ENCODE measurements at regions not wholly inside any gene's neighbourhood (a gene's known extent, or its start where the extent isn't known, plus 50 kb on each side); places are given as distances from the start of the nearest gene placed in this dataset.

GRCh38 chr2:120611016-120611415 lies 124.7 kb upstream of the GLI2 start:
- ChIA-PET POLR2A (interaction anchor here (0.6 to 1.4 kb wide), 3 partner anchors 10 to 40 kb away, joined by 3 read pairs; no protein-coding TSS in a partner anchor), CTCF (ENCODE audit: low intra/inter-chr PET ratio) (no interaction called here)
- H3K27me3 ChIP-seq (ENCODE audit: control insufficient read depth in 2 of 2, insufficient read depth in 2 of 2, low read length in 2 of 2), result peaks cover 6 to 59% of the 10 kb centered on the region in 2 experiments; a peak in 4 of 5 replicates
- no peaks in the 10 kb centered on the region for H3K9me1 ChIP-seq (ENCODE audit: control insufficient read depth, insufficient read depth, low read length)
- H3K4me2 ChIP-seq (ENCODE audit: insufficient read depth, low read length), result no peak overlapping the region
- DNase-seq (ENCODE audit: extremely low read depth in 1 of 4, low spot score in 3 of 4) (no peak), FAIRE-seq (no peak), ATAC-seq (no peak)
- no peaks in the 10 kb centered on the region for H3K36me3 ChIP-seq (ENCODE audit: control insufficient read depth, insufficient read depth, low read length)
- H3K4me3 ChIP-seq, result no peak overlapping the region
- no peak overlapping the region for H3K27ac ChIP-seq (ENCODE audit: extremely low read depth, low read depth, low read length)
- 2% methylated on average over 6 of the region's 6 CpGs for WGBS (ENCODE audit: insufficient coverage, low coverage, missing lambda C conversion rate)
- no peaks in the 10 kb centered on the region for H4K20me1 ChIP-seq (replicated peaks; ENCODE audit: control insufficient read depth, insufficient read depth, low read length)
- no peak overlapping the region for H3K9ac ChIP-seq (ENCODE audit: insufficient read depth in 1 of 2, low read depth in 2 of 2, low read length in 2 of 2)
- H3K79me2 ChIP-seq (ENCODE audit: control insufficient read depth, insufficient read depth, low read length), result no peaks in the 10 kb centered on the region
- intact Hi-C loops (cut with micrococcal nuclease) (no loop called here), in situ Hi-C loops (cut with MboI) (no loop called here)
- TF ChIP-seq ZNF143 (CRISPR knock-in tag; IDR thresholded peaks at IDR 0.05) (no peak), ZNF146 (CRISPR knock-in tag; IDR thresholded peaks at IDR 0.05; ENCODE audit: unreplicated experiment) (no peak), TRIM28 (IDR thresholded peaks at IDR 0.05) (no peak), RBM15 (IDR thresholded peaks at IDR 0.05; ENCODE audit: insufficient read depth, low read length) (no peak), SMAD1 (IDR thresholded peaks at IDR 0.05; ENCODE audit: low read depth, low read length, partially characterized antibody) (no peak), ZFP1 (CRISPR knock-in tag; IDR thresholded peaks at IDR 0.05) (no peak), DNMT1 (IDR thresholded peaks at IDR 0.05) (no peak), ZBTB11 (CRISPR knock-in tag; IDR thresholded peaks at IDR 0.05) (no peak), SIN3A (IDR thresholded peaks at IDR 0.05; ENCODE audit: borderline replicate concordance in 2 of 2, control insufficient read depth in 1 of 2, low read depth in 2 of 2, low read length in 2 of 2) (no peak), E2F5 (CRISPR knock-in tag; IDR thresholded peaks at IDR 0.05) (no peak), ETS2 (tag; IDR thresholded peaks at IDR 0.05; ENCODE audit: borderline replicate concordance, poor library complexity, severe bottlenecking) (no peak), SAP30 (IDR thresholded peaks at IDR 0.05; ENCODE audit: borderline replicate concordance, insufficient read depth, low read depth, low read length, poor library complexity, severe bottlenecking) (no peak), PBX2 (CRISPR knock-in tag; IDR thresholded peaks at IDR 0.05; ENCODE audit: low read depth) (no peak), PBX2 (tag; conservative IDR thresholded peaks at IDR 0.05; ENCODE audit: low read depth) (no peak), EWSR1 (IDR thresholded peaks at IDR 0.05; ENCODE audit: borderline replicate concordance, low read depth, partially characterized antibody) (no peak), ZKSCAN8 (CRISPR knock-in tag; IDR thresholded peaks at IDR 0.05) (no peak)
- H2AFZ ChIP-seq (ENCODE audit: low read depth, low read length), result no peak overlapping the region
- BruUV-seq (replicated peaks), result no TSS peak
- no peaks in the 10 kb centered on the region for H3K4me1 ChIP-seq (replicated peaks in 1 of 2; ENCODE audit: control insufficient read depth in 2 of 2, insufficient read depth in 2 of 2, low read length in 2 of 2)
- H3K9me3 ChIP-seq (replicated peaks; ENCODE audit: control insufficient read depth, insufficient read depth, low read depth, low read length), result no peaks in the 10 kb centered on the region
